ENCODE measurements at regions not wholly inside any gene's neighbourhood (a gene's known extent, or its start where the extent isn't known, plus 50 kb on each side); places are given as distances from the start of the nearest gene placed in this dataset.
"Not testable (repeated sequence)": the region's sequence is repeated elsewhere in the genome, so short reads cannot be mapped to it uniquely, and the experiment has no call there.

DNA sequence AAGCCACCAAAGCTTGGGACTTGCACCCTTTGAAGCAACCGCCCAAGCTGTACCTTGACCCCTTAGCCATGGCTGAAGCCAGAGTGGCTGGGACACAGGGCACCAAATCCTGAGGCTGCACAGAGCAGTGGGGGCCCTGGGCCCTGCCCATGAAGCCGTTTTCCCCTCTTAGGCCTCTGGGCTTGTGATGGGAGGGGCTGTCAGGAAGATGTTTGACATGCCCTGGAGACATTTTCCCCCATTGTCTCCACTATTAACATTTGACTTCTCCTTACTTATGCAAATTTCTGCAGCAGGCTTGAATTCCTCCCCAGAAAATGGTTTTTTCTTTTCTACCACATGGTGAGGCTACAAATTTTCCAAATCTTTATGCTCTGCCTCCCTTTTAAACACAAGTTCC is 522.2 kb downstream of the EDEM1 start:
- DNase-seq, result no peak

DNA sequence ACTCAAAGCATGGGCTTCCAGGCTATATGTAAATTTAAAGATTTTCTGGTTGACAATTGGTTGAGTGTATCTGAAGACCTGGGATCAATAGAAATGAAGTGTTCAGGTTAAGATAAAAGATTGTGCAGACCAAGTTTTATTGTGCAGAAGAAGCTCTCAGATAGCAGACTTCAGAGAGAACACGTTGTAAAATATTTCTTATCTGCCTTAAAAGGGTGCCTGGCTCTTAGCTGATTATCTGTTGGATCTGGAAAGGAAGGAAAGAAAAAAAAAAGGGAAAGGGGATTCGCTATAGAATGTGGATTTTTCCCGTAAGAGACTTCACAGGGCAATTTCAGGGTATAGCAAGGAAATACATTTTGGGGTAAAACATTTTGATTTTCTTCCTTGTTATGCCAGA is 523.2 kb downstream of the EDEM1 start:
- no peak for DNase-seq

DNA sequence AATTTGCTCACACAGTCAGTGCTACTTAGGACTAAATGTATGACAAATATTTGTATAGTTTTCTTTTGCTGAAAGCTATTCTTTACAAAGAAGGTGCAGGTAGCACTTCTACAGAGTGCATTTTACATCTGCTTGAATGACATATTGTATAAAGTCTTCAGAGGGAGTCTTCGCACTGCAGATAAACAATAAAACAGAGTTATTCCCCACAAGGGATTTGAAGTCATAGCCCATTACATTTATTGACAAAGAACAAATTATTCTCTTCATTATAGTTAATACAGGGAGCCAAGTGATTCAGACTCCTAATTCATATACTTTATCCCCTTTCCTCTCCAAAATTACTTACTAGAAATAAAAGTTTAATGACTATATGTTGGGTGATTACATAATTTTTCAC is 529.7 kb downstream of the EDEM1 start:
- DNase-seq, result no peak

- DNase-seq, result not testable (repeated sequence)
Measured at GRCh38 chr3:5719668-5720067, 532.2 kb downstream of the EDEM1 start.

GRCh38 chr3:5725801-5726200 is 538.3 kb downstream of the EDEM1 start:
- DNase-seq, result no peak

GRCh38 chr3:5726621-5727020 is 539.1 kb downstream of the EDEM1 start:
- no peak for DNase-seq

DNA sequence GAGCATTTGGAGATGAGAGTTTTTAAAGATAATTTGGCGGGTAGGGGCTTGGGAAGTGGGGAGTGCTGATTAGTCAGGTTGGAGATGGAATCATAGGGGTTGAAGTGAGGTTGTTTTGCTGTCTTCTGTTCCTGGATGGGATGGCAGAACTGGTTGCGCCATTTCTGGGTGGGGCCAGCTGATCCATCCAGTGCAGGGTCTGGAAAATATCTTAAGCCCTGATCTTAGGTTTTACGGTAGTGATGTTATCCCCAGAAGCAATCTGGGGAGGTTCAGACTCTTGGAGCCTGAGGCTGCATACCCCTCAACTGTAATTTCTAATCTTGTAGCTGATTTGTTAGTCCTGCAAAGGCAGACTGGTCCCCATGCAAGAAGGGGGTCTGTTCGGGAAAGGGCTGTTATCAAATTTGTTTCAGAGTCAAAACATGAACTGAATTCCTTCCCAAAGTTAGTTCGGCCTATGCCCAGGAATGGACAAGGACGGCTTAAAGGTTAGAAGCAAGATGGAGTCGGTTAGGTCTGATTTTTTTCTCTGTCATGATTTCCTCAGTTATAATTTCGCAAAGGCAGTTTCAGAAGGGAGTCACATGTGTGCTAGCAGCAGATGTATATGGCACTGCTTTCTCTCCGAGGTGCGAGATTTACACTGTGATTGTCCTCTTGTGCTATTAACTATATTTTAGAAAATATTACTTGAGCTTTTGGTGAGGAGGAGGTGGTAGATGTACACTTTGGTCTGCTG is 540.4 kb downstream of the EDEM1 start:
- no peak for DNase-seq

GRCh38 chr3:5729852-5730251 is 542.3 kb downstream of the EDEM1 start:
- no peak for DNase-seq

DNA sequence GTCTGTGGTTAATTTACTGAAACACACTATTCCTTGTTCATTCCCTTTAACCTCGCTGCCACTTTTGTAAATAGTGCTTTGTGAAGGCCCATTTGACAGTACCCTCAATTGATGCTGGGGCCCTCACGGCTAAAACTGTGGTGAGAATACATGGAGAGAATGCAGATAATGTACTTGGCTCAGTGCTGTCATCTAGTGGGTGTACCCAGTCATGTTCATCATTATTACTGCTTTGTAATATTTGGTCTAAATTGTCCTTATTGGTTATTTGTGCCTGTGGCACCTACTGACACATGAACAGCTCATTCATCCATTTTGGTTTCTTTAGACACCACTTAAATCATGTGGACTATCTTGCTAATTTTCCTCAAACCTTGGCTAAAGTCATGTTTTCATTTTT is 543.6 kb downstream of the EDEM1 start:
- no peak for DNase-seq

- no peak for DNase-seq
Measured at GRCh38 chr3:5732081-5732480, 544.6 kb downstream of the EDEM1 start.

- DNase-seq, result no peak
Measured at GRCh38 chr3:5733995-5734394, 546.5 kb downstream of the EDEM1 start.

DNA sequence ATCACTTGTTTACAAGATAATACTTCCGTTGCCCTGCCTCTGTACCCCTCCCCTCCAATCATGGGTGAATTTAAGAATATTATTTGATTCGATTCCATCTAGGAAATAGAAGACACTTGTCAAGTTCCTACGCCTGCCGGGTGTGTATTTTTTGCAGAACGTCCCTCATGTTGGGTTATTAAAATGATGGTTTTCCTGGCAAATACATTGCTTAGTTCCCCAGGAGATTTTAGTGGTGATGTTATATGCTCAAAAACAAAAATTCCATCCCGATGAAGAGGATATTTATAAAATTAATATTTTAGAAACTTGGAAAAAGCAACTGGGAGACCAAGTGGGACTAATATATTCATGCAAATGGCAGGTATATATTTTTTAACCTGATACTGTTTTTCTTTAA is 548.4 kb downstream of the EDEM1 start:
- no peak for DNase-seq

DNA sequence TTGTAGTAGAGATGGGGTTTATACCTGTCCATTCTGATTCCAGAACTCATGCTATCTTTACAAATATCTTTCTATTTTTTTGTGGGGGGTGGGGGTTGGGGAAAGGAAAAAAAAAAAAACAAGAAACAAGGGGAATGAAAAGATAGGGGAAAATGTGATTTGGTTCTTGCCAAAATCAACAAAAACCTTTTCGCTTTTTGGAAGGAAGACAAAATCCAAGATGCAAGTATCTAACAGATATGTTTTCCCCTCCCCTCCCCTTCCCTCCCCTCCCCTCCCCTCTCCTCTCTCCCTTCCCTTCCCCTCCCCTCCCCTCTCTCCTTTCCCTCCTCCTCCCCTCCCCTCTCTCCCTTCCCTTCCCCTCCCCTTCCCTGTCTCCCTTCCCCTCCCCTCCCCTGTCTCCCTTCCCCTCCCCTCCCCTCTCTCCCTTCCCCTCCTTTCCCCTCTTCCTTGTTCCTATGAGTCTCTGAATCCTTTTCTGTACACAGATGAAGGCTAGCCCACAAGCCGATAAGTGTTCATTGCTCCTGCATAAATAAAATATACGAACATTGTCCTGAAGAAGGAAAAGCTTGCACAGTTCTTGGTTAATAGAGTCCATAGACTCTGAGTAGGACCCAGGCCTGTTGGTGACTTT is 551.9 kb downstream of the EDEM1 start:
- no peak for DNase-seq

DNA sequence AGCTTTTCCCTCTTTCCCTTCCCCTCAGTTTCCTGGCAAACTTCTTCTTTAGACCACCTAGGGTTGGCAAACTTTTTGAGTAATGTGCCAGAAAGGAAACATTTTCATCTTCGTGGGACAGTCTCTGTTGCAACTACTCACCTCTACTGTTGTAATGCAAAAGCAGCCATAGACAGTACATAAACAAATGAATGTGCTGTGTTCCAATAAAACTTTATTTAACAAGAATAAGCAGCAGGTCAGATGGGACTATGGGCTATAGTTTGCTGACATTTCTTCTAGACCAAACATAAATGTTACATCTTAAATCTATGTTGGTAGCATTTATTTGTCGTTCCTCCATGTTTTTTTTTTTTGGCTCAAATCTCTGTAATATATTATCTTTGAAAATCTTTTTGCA is 552.4 kb downstream of the EDEM1 start:
- no peak for DNase-seq

DNA sequence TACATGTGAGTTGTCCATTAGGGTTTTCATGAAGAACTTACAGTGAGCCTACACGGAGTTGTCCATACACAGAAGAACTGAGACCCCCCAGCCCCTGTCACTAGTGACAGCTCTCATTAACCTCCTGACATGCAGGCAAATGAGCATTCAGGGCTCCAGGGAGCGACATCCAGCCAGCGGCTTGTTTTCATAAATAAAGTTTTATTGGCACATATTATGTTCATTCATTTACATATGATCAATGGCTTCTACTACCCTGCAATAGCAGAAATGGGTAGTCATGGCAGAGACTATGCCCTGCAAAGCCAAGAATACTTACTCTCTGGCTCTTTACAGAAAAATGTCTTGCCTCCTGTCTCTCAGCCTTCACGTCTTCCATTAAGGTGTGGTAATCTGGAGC is 553.5 kb downstream of the EDEM1 start:
- DNase-seq, result no peak

DNA sequence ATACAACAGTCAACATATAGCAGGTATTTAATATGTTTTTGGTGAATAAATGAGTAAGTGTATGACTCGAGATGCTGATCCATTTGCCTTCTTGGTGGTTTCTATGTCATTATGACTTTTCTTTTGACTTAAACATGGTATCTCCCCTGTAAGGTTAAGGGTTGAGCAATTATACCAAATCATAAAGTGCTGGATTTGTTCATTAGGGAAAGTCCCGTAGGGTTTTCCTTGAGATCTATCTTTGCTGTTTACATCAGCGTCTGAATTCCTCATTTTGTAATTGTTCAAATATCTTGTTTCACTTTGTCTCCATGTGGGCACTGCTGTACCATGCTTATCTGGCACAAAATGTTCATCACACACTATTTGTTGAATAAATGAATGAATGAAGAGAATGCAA is 562.6 kb downstream of the EDEM1 start:
- no peak for DNase-seq

DNA sequence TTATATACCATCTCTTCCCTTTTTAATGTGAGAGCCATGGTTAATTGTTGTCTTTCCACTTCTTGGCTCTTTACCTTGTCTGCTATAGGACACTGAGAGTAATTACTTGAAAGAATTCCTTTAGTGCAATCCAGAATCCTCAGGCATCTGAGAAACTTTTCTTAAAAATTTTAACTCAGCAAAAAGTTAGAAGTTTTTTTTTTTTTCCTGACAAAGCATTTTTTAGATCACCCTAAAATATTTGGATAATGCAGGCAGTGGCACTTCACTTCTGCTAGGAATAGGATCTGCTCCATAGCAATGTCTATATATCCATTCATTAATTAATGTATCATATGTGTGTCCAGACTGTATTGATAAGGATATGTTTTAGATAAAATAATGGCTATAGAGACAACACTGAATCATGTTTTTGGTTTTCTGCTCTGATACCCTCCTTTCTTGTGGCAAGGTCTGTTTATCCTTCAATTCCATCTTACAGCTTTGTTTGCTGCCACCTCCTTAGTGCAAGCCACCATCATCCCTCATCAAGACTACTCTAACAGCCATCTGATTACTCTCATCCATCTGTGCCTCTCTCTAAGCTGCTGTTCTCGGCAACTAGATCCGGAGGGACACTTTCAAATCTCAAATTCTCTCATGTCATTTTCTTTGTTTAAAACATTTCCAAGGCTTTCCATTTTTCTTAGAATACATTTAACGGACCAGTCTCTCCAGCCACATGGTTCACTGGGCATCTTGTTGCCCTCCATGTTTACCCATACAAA is 563.5 kb downstream of the EDEM1 start:
- no peak for DNase-seq

DNA sequence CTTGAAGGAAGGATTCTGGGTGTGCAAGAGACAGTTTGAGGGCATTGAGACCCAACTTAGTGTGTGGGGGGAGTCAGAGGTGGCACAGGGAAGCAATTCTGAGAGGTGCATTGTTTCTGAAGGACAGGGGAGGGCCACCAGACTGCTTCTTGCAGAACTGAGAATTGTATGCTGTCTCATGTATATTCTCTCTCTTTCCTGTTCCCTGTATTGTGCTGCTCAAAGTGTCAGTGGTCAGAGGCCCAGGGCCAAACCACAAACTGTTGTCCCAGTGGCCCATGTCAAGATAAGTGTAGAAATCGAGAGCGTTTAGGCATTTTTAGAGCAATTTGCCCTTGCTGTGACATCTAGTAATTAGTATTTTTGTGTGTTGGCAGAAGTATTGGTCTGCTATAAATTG is 567.1 kb downstream of the EDEM1 start:
- DNase-seq, result no peak

DNA sequence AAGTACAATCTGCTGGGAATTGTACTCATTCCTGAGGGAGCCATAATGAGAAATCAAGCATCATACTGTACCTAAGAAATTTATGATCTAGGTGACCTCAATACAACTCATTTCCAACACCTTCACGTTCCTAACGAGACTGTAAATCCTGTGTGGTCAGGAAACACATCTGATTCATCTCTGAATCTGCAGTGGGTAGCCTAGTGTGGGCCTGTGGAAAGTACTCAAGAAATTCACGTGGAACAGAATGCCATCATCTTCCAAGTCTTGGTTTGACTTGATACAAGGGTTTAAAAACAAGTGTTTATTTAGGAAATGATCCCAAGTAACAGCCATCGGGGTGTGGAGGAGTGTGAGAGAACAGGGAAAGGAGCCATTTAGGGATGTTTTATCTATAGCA is 568.9 kb downstream of the EDEM1 start:
- DNase-seq, result no peak

DNA sequence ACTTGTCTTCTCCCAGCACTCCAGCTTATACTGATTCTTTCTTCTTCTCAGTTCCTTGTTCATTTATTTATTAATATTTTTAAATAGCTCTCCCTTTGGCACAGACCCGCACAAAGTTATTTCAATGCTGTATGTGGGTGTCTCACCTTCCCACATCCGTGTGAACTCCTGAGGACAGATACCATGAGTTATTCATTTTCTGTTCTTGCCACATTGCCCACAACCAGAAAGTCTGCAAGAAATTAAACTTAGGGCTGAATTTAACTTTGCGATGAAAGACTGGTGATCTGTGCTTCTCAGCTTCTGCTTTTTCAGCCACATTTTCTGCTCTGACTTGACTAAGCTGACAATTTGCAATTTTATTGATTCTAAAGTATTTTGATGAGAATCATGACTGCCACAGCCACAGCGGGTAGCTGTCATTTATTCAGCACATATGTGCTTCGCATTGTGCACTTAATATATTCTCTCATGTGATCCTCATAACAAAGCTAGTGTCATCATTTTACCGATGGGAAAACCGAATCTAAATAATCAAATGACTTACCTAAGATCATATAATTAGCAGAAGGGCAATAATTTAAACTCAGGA is 569.8 kb downstream of the EDEM1 start:
- no peak for DNase-seq

DNA sequence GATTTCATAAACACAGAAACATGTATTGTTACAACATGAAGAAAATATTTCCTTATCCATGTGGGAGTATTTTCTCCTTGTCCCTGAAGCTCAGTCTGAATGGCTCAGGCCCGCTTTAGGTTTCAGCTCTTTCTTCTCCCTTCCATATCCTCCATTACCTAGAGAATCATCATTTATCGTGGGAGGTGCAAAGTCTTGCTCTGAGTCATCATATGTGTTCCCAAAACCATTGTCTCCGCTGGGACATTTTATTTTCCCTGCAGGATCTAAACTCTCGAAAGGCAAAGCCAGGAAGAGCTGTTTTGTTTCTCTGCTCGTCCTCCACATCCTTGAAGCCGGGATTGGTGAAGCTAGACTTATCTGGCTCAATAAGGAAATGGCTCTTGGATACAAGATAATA is 571.2 kb downstream of the EDEM1 start:
- no peak for DNase-seq

DNA sequence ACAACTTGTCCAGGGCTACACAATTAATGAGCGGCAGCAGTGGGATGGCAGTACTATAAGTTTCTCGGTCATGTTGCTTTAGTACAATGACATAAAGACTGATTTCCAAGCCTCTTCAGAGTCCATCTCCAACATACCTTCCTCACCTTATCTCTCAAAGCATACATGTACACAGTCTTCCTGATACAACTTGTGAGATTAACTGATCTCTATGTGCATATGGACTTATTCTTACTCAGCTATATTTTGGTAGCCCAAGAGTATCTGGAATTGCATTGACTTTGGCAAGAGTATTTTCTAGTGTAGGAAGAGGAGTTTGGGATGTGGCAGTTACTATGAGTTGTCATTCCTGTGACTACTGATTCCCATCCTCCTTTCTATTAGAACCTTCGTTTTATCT is 575.0 kb downstream of the EDEM1 start:
- DNase-seq, result no peak

DNA sequence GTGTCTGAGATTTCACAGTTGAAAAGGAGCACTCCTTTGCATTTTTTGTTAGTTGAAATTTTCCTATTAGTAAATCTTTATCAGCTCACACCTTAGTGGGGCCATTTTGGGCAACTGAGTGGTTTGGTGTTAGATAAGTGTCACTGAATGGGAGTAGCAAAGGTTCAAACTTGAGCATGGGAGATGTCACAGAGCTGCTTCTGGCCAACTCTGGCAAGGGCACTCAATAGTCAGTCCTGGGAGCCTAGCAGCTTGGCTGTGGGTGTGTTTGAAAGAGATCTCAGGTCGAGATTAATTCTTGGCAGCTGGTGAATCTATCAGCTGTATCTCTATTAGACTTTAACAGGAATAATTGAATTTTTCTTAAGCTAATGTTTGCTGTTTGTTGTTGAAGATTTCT is 579.3 kb downstream of the EDEM1 start:
- DNase-seq, result no peak

GRCh38 chr3:5767304-5767703 is 579.8 kb downstream of the EDEM1 start:
- DNase-seq, result no peak

Data from NCI-H510A (cell line).